CD4-positive, alpha-beta T cell treated with Interleukin-1 beta for 1 hour (primary cell): ENCODE measurements at regions not wholly inside any gene's neighbourhood (a gene's known extent, or its start where the extent isn't known, plus 50 kb on each side); places are given as distances from the start of the nearest gene placed in this dataset.
"Not testable (repeated sequence)": the region's sequence is repeated elsewhere in the genome, so short reads cannot be mapped to it uniquely, and the experiment has no call there.

Experiments
- DNase-seq, 2 donors: peaks; one replicate each; pipeline ENCODE4 v3.0.0-alpha.2; 2020 to 2022

DNA sequence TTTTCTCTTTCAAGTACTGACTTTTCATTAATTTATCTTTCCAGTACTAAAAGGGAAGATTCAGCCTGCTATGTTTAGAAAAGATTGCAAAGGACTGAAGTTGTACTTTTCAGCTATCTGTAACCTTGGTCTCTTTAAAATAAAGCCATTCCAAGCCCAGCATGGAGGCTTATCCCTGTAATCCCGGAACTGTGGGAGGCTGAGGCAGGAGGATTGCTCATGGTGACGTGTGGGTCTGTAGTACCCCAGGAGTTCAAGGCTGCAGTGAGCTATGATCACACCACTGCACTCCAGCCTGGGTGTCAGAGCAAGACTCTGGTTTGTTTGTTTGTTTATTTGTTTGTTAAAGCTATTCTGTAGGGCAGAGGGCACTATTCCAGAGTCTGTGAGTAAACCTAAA, 50.6 kb upstream of the TMEM170B start:
- no peak for DNase-seq

DNA sequence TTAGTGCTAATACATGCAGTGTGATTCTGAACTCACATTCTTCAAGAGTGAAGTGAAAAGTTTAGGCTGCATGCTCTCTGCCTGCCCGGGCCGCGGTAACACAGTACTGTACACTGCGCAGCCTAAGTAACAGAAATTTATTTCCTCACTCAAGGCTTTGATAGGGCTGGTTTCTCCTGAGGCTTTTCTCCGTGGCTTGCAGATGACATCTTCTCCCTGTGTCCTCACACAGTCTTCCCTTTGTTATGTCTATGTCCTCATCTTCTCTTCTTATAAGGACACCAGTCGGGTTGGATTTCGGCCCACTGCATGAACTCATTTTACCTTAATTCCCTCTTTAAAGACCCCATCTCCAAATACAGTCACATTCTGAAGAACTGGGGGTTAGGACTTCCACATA, 51.1 kb upstream of the TMEM170B start:
- DNase-seq, result no peak

DNA sequence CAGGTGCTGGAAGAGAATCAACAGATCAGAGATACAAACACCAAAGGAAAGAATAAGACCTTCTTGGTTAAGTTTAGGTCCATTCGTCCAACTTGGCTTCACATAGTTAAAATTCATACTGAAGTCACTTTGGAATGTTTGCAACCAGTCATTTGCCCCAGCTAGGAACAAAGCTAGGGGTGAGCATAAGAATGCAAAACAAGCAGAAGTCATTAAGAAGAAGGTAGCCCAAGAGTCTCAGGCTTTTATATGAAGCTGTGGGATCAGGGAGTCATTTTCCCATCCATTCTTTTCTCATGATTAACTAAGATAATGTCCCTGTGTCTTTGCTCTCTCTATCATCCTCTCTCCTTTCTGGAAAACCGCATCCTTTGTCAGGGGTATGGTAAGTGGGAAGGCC, 51.5 kb upstream of the TMEM170B start:
- no peak for DNase-seq

DNA sequence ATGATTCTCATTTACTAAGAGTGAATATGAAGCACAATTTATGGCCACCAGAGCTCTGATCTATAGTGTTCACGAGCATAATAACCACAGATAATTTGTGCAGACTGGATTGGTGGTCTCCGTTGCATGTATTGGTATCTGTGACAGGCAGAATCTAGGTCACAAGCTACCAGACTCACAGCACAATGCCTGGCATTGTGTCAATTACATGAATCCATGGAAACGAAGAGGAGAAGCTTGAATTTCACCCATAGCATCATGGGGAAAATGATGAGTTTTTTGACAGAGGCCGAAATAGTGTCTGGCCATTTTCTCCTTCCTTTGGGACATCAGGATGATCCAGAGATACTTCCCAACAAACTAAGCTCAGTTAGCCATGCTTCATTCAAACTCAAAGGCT, 52.3 kb upstream of the TMEM170B start:
- DNase-seq, result no peak

DNA sequence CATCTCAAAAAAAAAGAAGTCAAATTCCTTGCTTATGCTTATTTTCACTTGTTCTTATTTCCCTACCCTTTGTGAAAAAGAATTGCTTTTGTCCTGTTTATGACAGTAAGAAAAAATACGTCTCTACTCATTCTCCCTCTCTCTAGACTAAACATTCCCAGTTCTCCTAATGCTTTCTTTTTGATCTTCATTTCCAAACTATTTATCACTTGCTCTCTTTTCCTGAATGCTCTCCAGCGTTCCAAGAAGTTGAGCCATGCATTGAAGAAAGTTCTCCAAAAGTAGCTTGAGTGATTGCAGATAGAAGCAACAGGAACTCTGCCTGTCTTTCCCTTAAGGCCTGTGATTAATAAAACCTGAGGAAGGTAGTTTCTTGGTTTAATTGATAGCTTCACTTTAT, 53.1 kb upstream of the TMEM170B start:
- no peak for DNase-seq

DNA sequence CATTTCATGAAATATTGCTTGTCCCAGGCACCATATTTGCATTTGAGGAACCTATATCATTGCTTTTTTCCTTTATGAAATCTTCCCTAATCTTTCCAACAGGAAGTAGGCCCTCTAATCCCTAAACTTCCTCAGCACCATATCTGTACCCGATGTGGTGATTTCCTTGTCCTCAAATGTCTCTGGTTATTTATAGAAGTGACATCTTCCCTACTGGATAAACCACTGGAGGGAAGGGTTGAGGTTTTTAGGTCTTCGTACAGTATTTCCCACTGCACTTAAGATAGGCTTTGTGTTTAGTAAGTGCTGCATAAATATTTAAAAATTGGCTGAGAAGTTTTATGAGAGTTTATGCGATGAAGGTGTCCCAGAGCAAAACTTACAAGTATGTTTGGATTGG, 54.9 kb upstream of the TMEM170B start:
- DNase-seq, result no peak

DNA sequence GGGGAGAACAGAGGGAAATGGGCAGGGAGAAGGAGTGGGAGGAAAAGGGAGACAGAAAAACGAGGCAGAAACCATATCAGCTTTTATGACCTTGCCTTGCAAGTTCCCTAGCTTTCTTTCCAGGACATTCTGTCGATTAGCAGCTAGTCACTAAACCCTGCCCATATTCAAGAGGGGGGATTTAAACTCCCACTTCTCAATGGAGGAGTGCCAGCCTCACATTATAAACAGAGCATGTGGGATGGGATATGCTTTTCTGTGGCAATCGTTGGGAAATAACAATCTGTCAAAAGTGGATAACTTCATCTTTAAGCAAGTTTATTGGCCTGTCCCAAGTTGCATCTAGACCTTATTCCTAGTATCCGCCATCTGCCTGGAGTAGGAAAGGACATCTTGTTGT, 57.0 kb upstream of the TMEM170B start:
- no peak for DNase-seq

DNA sequence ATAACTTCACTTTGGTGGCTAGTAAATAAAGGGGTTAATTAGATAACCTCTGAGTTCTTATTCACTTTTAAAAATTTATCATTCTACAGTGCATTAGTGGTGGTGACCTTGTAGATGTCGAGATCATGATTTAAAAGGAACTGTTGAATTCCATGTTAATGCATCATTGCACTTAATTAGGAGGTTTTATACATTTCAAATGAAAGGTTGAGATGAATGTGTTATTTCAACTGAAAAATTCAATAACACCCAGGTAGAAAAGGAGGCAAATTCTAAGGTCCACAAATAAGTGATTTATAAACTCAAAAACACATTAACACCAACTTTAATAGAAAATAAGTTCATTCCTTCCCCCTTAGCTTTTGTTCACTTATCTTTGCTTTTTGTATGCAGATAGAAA, 58.3 kb upstream of the TMEM170B start:
- DNase-seq, result no peak

DNA sequence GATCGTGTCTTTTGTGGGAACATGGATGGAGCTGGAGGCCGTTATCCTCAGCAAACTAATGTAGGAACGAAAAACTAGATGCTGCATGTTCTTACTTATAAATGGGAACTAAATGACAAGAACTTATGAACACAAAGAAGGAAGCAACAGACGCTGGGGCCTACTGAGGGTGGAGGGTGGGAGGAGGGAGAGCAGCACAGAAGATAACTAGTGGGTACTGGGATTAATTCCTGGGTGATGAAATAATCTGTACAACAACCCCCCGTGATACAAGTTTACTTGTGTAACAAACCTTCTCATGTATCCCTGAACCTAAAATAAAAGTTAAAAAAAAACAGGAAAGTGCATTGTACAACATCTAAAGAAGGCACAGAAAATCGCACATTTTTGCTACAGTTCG, 59.0 kb upstream of the TMEM170B start:
- no peak for DNase-seq

DNA sequence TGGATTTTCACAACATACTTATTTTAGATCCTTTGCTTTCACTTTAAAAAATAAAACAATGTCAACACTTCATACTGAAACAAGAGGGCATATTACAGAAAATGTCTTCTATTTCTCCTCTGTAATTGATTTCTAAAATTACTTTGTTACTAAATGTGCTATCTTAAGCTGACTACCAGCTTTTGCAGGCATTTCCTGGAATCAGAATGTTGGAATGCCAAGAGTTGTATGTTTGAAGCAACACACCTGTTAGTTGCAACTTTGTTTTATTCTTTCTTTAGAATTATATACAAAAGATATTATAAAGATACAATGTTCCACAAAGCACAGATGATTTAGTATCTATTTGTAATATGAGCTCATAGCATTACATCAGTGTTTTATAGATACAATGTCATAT, 62.5 kb upstream of the TMEM170B start:
- no peak for DNase-seq

DNA sequence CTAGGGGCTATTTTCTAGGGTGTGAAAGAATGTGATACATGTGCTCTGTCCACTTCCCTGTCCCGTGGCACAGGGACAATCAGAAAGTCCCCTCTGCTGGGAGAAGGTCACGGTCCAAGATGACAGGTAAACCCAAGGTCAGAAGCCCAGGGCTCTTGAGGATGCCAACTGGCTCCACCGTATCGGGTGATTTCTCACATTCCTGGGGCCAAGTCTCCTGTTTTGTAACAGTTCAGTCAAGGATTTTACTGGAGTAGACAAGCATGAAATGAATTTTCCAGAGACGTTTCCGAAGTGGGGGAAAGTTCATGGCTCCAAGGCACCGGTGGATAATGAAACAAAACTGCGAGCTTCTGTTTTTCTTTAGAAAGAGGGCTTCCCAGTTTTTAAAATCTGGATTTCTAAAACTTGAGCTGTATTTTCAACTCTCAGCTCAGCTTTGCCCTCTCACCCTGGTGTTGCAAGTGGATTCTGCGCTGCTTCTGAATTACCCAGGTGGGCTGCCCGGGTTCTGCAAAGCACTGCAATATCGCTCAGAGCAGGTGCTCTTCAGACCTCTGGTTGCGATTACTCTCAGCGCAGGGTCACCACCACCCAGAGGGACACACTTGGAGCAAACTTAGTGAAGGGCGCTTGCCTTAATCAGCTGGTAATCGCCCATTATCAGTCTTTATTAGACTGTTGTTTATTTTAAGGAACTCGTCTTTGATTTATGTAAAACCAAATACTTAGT, 64.4 kb upstream of the TMEM170B start:
- DNase-seq, result no peak

DNA sequence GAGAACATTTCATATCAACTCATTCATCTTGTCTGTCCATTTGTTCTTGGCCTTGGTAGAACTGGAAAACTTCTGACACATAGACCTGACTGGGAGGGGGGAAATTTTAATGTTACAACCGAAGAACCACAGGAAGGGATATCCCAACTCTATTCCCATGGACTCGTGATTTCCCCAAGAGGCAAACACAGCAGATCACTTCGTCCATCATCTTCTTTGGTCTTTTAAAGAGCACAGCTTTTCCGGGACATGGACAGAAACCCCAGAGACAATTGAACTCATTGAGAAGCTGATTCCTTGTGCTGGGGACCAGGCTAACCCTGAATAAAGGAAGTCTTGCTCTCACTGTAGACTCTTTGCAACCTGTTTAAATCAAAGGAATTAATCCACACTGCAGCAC, 66.3 kb upstream of the TMEM170B start:
- no peak for DNase-seq

DNA sequence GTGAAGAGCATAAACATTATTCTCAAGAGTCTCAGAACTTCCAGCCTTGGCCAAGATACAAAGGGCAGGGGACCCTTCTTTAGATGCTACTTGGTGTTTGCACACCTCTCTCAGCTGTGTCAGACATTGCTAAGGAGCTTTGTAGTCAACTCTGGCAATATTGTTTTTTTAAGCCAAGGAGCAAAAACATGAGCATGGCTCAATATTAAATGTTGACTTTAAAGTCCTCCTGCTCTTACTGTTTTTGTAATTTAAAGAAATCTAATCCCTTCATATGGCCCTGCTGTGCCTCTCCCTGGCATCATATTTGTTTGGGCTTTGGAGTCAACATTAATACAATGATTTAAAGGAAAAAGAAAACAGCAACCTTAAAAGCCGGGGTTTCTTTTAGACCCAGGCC, 67.9 kb upstream of the TMEM170B start:
- no peak for DNase-seq

DNA sequence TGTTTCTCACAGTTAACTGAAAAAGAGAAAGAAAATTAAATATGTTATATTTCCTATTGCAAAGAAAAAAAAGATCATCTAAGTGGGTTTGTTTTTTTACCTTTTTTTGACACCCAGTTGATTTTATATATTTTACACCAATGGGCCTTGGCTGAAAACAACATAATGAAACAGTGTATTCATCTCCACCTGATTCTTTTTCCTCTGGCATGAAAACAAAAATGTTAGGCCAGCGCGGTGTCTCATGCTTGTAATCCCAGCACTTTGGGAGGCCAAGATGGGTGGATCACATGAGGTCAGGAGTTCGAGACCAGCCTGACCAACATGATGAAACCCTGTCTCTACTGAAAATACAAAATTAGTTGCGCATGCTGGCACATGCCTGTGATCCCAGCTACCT, 69.3 kb upstream of the TMEM170B start:
- not testable (repeated sequence) for DNase-seq

DNA sequence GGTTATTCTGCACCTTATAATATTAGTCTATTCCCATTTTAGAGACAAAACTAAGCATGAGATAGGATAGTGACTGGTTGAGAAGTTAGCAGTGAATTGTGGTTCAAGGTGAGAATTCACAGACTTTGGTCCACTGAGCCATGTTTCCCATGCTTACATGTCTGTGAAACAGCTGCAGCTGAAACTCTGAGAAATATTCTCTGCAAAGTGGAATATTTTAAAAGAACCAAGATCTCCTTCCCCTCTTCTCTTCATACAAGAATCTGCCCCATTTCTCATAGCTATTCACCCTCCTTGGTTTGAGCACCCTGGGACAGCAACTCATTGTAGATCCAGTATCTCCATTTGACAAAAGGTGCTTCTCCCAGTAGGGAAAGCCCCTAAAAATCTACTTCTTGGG, 70.2 kb upstream of the TMEM170B start:
- DNase-seq, result no peak

DNA sequence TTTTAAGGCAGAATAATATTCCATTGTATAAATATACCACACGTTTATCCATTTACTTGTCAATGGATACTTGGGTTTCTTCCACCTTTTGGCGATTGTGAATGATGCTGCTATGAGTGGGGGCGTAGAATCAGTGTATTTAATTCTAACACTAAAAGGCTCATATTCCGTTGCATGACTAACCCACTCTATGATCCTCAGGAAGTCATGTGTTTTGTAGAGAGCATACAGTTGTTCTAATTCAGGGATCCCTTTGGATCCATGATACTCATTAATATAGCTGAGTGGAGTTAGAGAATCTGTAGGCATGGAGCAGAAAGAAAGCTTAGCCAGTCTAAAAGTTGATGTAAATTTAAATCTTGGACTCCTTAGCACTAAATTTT, 74.2 kb upstream of the TMEM170B start:
- no peak for DNase-seq

DNA sequence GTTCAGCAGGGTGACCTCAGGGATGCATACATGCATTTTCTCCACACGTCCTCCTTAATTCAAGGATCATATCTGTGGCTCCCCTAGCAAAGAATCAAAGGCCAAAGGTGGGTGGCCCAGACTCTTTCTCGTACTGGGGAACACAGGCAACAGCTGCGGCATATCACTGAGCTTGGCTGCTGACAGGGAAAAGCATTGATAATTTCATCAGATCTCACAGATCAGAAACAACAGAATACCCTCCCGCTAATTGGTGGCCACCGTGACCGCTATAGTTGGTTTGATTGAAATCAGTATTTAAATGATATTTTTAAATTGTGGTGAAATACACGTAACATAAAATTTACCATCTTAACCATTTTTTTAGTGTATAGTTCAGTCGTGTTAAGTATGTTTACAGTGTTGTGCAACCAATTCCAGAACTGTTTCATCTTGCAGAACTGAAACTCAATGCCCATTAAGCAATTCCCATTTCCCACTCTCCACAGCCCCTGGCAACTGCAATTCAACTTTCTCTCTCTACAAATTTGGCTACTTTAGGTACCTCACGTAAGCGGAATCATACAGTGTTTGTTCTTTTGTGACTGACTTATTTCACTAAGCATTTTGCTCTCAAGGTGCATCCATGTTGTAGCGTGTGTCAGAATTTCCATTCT, 74.7 kb upstream of the TMEM170B start:
- no peak for DNase-seq

DNA sequence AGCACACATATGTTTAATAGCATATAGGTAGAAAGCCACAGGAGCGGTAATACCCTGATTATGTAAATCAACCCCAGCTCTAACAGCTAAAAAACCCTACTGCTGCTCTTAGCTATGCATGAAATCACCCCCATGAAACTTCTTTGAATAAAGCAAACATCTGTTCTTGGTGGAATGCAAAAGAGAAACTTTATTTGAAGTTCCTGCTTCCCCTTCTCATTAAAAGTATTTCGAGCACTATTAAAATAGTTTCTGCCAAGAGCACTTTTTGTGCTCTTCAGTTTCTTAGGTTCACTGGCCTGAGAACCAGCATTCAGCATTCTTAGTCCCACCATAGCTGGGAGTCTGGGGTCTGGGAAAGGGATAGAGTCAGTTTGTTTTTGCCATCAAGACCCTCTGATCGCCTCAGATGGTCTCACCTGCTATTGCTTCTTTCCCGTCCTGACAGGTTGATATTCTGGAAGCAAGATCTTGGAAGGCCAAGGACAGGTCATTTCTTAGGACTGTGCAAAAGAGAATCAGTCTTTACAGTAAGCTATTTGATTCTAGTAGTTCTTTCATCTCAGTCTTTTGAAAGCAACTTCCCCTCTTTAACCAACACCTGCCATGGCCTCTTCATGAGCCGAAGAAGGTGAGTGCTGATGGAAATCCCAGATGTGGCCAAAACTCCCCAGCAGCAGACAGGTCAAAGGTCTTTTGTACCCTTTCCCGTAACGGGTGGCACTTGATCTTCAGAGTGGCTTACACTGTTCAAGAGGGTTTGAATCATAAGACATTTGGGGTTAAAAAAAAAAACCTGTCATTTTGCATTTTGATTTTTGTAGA, 76.5 kb upstream of the TMEM170B start:
- DNase-seq, result no peak

DNA sequence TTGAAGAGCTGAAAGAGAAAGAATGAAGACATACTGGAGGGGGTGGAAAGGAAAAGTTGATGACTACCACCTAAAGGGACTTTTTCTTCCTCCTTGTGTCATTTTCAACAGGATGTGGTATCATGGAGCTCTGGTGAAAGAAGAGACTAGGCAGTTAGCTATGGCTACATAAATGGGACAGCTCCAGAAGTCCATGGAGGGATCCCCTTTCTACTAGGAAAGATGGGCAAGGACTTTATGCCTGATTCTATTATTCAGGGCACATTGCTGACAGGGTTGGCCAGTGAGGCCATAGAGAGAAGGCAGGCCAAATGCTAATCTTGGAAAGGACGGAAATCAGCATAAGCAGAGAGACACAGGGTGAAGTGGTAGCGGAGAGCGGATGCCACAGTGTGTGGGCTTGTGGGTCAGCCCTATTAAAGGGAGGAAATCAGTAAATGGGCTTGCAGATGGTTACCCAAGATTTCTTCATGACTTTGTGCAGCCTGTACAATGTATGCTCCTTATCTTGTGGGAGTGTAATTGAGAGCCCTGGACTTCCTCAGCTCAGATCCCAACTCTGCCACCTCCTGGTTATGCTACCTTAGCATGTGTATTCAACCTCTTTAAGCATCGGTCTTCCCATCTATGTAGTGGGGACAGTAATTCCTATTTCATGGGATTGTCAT, 77.4 kb upstream of the TMEM170B start:
- DNase-seq, result no peak

DNA sequence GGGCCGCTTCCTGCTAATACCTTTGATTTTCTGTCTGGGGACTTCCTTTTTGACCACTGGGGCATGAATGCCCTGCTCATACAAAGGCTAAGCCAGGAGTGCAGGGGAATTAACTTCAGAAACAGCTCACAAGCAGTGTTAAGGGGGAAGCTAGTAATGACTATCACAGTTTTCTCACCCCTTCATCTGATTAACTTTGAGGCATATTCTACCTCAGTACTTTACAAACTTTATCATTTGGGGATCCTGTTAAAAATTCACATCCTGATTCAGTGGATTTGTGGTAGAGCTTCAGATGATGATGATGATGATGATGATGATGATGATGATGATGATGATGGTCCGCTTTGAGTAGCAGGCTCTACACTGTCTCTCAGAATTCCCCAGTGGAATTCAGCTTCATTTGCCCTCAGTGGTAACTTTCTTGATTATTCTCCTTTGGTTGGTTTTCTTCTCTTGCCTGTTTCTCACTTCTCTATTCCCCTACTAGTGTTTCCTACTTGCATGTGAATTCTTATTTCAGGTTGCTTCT, 78.4 kb upstream of the TMEM170B start:
- DNase-seq, result no peak

DNA sequence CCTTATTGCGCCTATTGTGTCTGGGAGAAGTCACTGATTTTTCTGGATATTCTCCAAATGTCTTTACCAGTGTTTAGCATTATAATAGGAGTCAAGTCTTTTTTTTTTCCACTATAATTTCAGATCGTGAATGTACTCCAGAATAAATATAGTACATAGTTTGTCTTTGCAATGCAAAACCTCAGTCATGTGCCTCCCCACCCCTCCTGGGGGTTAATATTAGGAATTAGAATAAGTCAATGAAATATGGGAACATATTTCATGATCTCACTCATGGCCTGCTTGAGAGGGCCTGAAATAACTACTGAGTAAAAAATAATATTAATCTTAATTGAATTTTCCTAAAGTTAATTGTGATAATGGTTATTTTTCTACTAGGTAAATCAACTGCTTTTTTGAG, 79.0 kb upstream of the TMEM170B start:
- DNase-seq, result no peak

DNA sequence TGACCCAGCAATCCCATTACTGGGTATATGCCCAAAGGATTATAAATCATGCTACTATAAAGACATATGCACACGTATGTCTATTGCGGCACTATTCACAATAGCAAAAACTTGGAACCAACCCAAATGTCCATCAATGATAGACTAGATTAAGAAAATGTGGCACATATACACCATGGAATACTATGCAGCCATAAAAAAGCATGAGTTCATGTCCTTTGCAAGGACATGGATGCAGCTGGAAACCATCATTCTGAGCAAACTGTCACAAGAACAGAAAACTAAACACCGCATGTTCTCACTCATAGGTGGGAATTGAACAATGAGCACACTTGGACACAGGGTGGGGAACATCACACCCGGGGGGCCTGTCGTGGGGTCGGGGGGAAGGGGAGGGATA, 80.1 kb upstream of the TMEM170B start:
- DNase-seq, result not testable (repeated sequence)

DNA sequence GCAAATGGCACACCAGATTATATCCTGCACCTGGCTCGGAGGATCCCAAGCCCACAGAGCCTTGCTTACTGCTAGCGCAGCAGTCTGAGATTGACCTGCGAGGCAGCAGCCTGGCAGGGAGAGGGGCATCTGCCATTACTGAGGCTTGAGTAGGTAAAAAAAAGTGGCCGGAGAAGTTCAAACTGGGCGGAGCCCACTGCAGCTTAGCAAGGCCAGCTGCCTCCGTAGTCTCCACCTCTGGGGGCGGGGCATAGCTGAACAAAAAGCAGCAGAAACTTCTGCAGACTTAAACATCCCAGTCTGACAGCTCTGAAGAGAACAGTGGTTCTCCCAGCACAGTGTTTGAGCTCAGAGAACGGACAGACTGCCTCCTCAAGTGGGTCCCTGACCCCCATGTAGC, 85.4 kb upstream of the TMEM170B start:
- not testable (repeated sequence) for DNase-seq
